BE2C (cell line): ENCODE measurements at regions not wholly inside any gene's neighbourhood (a gene's known extent, or its start where the extent isn't known, plus 50 kb on each side); places are given as distances from the start of the nearest gene placed in this dataset.

Experiments
- DNase-seq: peaks from one replicate; pipeline ENCODE4 v3.0.0-alpha.2; 2020
- H3K27me3 ChIP-seq: fragments of 250-450 bp; sonication (Bioruptor Pico); 2 replicates; pipeline ENCODE4 v1.5.1; 2020; ENCODE audit warnings: mild to moderate bottlenecking
- H3K36me3 ChIP-seq: fragments of 250-450 bp; sonication (Bioruptor Pico); 2 replicates; pipeline ENCODE4 v1.5.1; 2020; ENCODE audit warnings: mild to moderate bottlenecking
- H3K4me1 ChIP-seq: fragments of 250-450 bp; sonication (Bioruptor Pico); 2 replicates; pipeline ENCODE4 v1.5.1; 2020
- H3K4me3 ChIP-seq: 2 replicates; pipeline ENCODE4 v1.5.1; 2011; ENCODE audit warnings: low read depth, low read length
- H3K9me3 ChIP-seq: fragments of 250-450 bp; sonication (Bioruptor Pico); 2 replicates; pipeline ENCODE4 v1.5.1; 2020
- TF ChIP-seq, protein P1 (sequence below): IDR thresholded peaks from 2 replicates; pipeline ENCODE4 v1.5.1; 2012; ENCODE audit warnings: mild to moderate bottlenecking, low read depth, low read length

DNA sequence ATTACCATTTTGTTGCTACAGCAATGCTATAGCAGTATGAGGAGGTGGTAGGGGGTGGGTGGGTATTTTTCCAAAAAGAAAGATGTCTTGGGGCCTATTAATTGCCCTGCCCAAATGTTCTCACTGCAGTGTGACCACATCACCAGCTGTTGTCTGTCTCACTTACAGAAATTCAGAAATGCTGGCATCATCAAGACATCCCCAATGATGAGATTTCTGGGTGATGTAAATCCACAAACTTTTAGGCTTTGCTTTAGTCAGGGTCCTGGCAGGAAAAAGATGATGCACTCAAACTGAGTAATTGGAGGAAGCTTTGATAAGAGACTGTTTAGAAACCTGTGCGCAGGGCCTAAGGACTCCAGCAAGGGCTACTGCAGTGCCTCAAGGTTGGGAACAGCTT is 56.2 kb upstream of the OPN4 start:
- H3K27me3 ChIP-seq, result no peaks in the 10 kb centered on the region
- no peaks in the 10 kb centered on the region for H3K9me3 ChIP-seq
- no peaks in the 10 kb centered on the region for H3K4me1 ChIP-seq
- H3K36me3 ChIP-seq, result no peaks in the 10 kb centered on the region
- TF ChIP-seq, protein P1, sequence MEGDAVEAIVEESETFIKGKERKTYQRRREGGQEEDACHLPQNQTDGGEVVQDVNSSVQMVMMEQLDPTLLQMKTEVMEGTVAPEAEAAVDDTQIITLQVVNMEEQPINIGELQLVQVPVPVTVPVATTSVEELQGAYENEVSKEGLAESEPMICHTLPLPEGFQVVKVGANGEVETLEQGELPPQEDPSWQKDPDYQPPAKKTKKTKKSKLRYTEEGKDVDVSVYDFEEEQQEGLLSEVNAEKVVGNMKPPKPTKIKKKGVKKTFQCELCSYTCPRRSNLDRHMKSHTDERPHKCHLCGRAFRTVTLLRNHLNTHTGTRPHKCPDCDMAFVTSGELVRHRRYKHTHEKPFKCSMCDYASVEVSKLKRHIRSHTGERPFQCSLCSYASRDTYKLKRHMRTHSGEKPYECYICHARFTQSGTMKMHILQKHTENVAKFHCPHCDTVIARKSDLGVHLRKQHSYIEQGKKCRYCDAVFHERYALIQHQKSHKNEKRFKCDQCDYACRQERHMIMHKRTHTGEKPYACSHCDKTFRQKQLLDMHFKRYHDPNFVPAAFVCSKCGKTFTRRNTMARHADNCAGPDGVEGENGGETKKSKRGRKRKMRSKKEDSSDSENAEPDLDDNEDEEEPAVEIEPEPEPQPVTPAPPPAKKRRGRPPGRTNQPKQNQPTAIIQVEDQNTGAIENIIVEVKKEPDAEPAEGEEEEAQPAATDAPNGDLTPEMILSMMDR, result no peak
- no peak overlapping the region for H3K4me3 ChIP-seq
- no peak for DNase-seq

DNA sequence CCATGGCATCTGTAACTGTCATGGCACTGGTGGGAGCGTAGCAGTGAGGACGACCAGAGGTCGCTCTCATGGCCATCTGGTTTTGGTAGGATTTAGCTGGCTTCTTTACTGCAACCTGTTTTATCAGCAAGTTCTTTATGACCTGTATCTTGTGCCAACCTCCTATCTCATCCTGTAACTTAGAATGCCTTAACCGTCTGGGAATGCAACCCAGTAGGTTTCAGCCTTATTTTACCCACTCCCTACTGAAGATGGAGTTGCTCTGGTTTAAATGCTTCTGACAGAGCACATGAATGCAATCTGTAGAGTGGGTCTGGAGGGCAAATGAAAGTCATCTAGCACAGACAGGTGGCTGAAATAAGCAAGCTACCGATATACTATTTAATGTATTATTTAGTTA is 55.3 kb upstream of the OPN4 start:
- Histone ChIP-seq H3K36me3 (no peaks in the 10 kb centered on the region), H3K4me1 (no peaks in the 10 kb centered on the region), H3K27me3 (no peaks in the 10 kb centered on the region), H3K9me3 (no peaks in the 10 kb centered on the region), H3K4me3 (no peak overlapping the region)
- no peak for DNase-seq
- TF ChIP-seq, protein P1, result no peak

DNA sequence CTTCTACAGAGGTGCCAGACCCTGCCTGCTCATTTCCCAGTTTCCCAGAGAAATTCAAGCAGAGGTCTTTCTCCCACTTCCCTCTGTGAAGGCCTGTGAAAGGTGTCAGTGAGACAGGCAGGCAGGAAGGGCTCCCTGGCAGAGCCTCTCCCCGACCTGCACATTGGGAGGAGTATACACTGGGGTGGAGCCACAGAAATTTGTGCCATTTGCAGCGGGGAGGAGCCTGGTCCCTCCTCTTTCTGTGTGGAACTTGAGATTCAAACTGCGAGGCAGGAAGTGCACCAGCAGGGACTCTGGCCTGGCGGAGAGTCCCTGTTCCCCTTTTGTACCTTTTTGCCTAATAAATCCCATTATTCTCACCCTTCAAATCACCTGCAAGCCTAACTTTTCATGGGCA is 54.6 kb upstream of the OPN4 start:
- Histone ChIP-seq H3K27me3 (no peaks in the 10 kb centered on the region), H3K36me3 (no peaks in the 10 kb centered on the region), H3K4me1 (no peaks in the 10 kb centered on the region), H3K9me3 (no peaks in the 10 kb centered on the region), H3K4me3 (no peak overlapping the region)
- TF ChIP-seq, protein P1, result no peak
- no peak for DNase-seq

DNA sequence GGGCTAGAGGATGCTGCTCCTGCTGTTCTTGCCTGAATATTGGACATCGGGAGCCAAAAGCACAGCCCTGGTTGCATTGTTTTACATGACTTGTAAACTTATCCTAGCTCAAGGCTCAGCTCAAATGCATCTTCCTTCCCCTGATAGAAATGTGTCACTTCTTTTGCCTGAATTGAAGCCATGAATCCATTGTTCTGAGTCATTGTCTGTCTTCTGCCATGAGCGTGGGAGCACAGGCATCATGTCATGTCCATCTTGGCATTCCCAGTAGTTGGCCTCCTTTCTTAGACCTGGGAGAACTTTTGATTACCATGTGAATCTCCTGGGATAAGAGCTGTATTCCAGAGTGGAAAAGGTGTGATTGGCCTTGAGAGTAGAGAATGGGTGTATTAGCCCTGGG is 54.1 kb upstream of the OPN4 start:
- DNase-seq, result no peak
- Histone ChIP-seq H3K4me3 (no peak overlapping the region), H3K36me3 (no peaks in the 10 kb centered on the region), H3K9me3 (no peaks in the 10 kb centered on the region), H3K27me3 (no peaks in the 10 kb centered on the region), H3K4me1 (no peaks in the 10 kb centered on the region)
- TF ChIP-seq, protein P1, result no peak

DNA sequence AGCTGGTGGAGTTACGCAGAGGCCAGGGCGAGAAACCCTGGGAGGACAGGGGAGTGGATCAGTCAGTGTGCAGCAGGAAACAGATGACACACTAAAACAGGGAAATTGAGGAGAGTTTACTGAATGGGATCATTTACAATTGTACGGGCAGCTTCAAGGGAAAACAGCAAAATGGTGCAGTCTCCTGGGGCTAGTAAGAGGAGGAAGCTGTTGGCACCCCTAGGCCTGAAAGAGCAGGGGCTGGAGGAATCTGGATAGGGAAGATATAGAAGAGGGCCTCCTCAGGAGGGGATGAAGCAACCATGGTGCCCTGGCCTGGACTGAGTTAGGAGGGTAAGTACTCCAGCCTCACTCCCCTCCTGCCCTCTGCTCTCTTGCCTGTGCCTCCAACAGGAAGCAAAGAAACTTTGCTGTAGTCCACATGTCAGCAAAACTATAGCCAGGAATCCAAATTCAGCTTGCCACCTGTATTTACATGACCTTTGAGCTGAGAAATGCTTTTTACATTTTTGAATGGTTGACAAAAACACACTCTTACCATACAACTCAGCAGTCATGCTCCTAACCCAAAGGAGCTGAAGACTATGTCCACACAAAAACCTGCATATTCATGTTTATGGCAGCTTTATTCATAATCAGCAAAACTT is 52.3 kb upstream of the OPN4 start:
- Histone ChIP-seq H3K27me3 (no peaks in the 10 kb centered on the region), H3K9me3 (no peaks in the 10 kb centered on the region), H3K4me1 (no peaks in the 10 kb centered on the region), H3K36me3 (no peaks in the 10 kb centered on the region), H3K4me3 (no peak overlapping the region)
- no peak for DNase-seq
- TF ChIP-seq, protein P1, result no peak

DNA sequence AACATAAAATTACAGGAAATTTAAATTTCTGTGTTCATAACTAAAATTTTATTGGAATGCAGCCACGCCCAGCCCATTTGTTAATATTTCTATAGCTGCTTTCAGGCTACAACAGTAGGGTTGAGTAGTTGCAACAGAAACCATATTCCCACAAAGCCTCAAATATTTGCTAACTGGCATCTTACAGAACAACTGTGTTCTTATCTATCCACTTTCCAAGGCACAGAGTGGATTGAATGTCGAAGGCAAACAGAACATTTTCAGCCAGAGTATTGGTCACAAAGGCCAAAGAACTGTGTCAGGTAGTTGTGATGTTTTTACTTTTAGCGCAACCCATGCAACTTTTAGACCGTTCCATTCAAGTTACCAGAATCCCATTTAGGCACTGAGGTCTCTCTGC is 51.1 kb upstream of the OPN4 start:
- TF ChIP-seq, protein P1, result no peak
- Histone ChIP-seq H3K9me3 (no peaks in the 10 kb centered on the region), H3K36me3 (no peaks in the 10 kb centered on the region), H3K4me1 (no peaks in the 10 kb centered on the region), H3K4me3 (no peak overlapping the region), H3K27me3 (no peaks in the 10 kb centered on the region)
- DNase-seq, result no peak
